GM21423 (cell line): ENCODE measurements at regions not wholly inside any gene's neighbourhood (a gene's known extent, or its start where the extent isn't known, plus 50 kb on each side); places are given as distances from the start of the nearest gene placed in this dataset.
"Not testable (repeated sequence)": the region's sequence is repeated elsewhere in the genome, so short reads cannot be mapped to it uniquely, and the experiment has no call there.

Source experiments
- ATAC-seq: cut with Tn5 transposase; IDR thresholded peaks from one replicate; pipeline ENCODE4 v1.9.1; 2021; ENCODE audit warnings: mild to moderate bottlenecking, moderate library complexity; ENCODE audit not compliant: unreplicated experiment

GRCh38 chr13:71018544-71018943 lies 848.5 kb downstream of the DACH1 start:
- no peak for ATAC-seq

GRCh38 chr13:71017607-71018006 lies 849.4 kb downstream of the DACH1 start:
- ATAC-seq = no peak

- ATAC-seq = no peak
These were observed 851.5 kb downstream of the DACH1 start for GRCh38 chr13:71015516-71015915.

GRCh38 chr13:71015021-71015420 lies 852.0 kb downstream of the DACH1 start:
- no peak for ATAC-seq

- no peak for ATAC-seq
These were observed 861.1 kb downstream of the DACH1 start for GRCh38 chr13:71005919-71006318.

GRCh38 chr13:70995338-70995737 lies 871.7 kb downstream of the DACH1 start:
- no peak for ATAC-seq

GRCh38 chr13:70994191-70994590 lies 872.8 kb downstream of the DACH1 start:
- no peak for ATAC-seq

- ATAC-seq = no peak
These were observed 878.8 kb upstream of the KLHL1 start for GRCh38 chr13:70987043-70987442.

- no peak for ATAC-seq
These were observed 877.1 kb upstream of the KLHL1 start for GRCh38 chr13:70985371-70985770.

GRCh38 chr13:70981219-70981618 lies 873.0 kb upstream of the KLHL1 start:
- not testable (repeated sequence) for ATAC-seq

GRCh38 chr13:70969321-70969720 lies 861.1 kb upstream of the KLHL1 start:
- ATAC-seq = no peak

- no peak for ATAC-seq
These were observed 859.3 kb upstream of the KLHL1 start for GRCh38 chr13:70967564-70967963.

- ATAC-seq = no peak
These were observed 856.6 kb upstream of the KLHL1 start for GRCh38 chr13:70964874-70965273.

- no peak for ATAC-seq
These were observed 855.9 kb upstream of the KLHL1 start for GRCh38 chr13:70964124-70964523.

GRCh38 chr13:70960841-70961443 lies 852.7 kb upstream of the KLHL1 start:
- no peak for ATAC-seq

- no peak for ATAC-seq
These were observed 851.0 kb upstream of the KLHL1 start for GRCh38 chr13:70959035-70959775.

GRCh38 chr13:70955887-70956286 lies 847.6 kb upstream of the KLHL1 start:
- no peak for ATAC-seq

- ATAC-seq = no peak
These were observed 842.4 kb upstream of the KLHL1 start for GRCh38 chr13:70950664-70951063.

GRCh38 chr13:70945506-70945905 lies 837.3 kb upstream of the KLHL1 start:
- ATAC-seq = no peak

GRCh38 chr13:70941454-70941853 lies 833.2 kb upstream of the KLHL1 start:
- no peak for ATAC-seq

- ATAC-seq = no peak
These were observed 830.2 kb upstream of the KLHL1 start for GRCh38 chr13:70938462-70938861.

- ATAC-seq = no peak
These were observed 824.3 kb upstream of the KLHL1 start for GRCh38 chr13:70932511-70932910.
